ENCODE measurements at regions not wholly inside any gene's neighbourhood (a gene's known extent, or its start where the extent isn't known, plus 50 kb on each side); places are given as distances from the start of the nearest gene placed in this dataset.

DNA sequence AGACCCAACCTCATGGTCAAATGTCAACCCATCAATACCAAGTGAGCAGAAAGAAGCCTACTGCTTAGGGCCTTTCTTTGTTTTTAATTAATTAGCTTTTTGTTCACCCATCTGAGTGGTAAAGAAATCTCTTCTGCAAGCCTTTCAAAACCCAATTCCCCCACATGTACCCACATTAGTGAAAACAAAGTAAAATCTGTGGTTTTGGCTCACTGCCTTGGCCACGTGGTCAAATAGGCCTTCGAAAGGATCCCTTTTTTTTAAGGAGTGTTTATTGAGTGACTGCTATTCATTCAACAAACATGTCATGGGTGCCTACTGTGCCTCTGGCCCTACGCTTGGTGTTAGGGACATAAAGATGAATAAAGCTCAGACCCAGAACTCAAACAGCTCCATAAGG is 160.1 kb downstream of the NUAK1 start:
- TF ChIP-seq CTCF (IDR thresholded peaks at IDR 0.05; ENCODE audit: low read depth, low read length), result no peak
- DNase-seq (ENCODE audit: extremely low read depth, low read depth), result no peak

GRCh38 chr12:105980085-105980484 is 158.7 kb downstream of the NUAK1 start:
- DNase-seq (ENCODE audit: extremely low read depth, low read depth), result no peak
- no peak for TF ChIP-seq CTCF (IDR thresholded peaks at IDR 0.05; ENCODE audit: low read depth, low read length)

- no peak for DNase-seq (ENCODE audit: extremely low read depth, low read depth)
- TF ChIP-seq CTCF (IDR thresholded peaks at IDR 0.05; ENCODE audit: low read depth, low read length), result no peak
Measured at GRCh38 chr12:105980533-105980932, 158.2 kb downstream of the NUAK1 start.

DNA sequence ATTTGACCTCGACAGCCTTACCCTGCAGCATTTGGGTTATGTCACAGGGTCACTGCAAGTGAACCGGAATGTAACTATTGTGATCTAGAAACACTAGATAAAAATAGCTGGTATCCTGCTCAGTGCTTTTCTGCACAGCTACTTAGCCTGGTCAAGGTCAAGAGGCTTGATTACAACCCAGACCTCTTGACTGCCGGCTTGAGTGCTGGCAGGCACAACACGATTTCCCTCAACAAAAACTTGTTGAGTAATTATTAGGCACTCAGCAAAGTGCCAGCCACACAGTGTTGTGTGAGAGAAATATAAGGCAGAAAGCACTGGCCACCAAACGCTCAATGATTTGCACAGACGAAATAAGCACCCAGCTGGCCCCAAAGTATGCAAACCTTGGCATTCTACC is 156.7 kb downstream of the NUAK1 start:
- no peak for DNase-seq (ENCODE audit: extremely low read depth, low read depth)
- TF ChIP-seq CTCF (IDR thresholded peaks at IDR 0.05; ENCODE audit: low read depth, low read length), result no peak

- no peak for DNase-seq (ENCODE audit: extremely low read depth, low read depth)
- TF ChIP-seq CTCF (IDR thresholded peaks at IDR 0.05; ENCODE audit: low read depth, low read length), result no peak
Measured at GRCh38 chr12:105983622-105984320, 155.0 kb downstream of the NUAK1 start.

- no peak for DNase-seq (ENCODE audit: extremely low read depth, low read depth)
- TF ChIP-seq CTCF (IDR thresholded peaks at IDR 0.05; ENCODE audit: low read depth, low read length), result no peak
Measured at GRCh38 chr12:105985383-105985782, 153.4 kb downstream of the NUAK1 start.

- no peak for TF ChIP-seq CTCF (IDR thresholded peaks at IDR 0.05; ENCODE audit: low read depth, low read length)
- DNase-seq (ENCODE audit: extremely low read depth, low read depth), result no peak
Measured at GRCh38 chr12:105986779-105987684, 151.7 kb downstream of the NUAK1 start.

All from AG09319 (cell line).